ENCODE measurements at regions not wholly inside any gene's neighbourhood (a gene's known extent, or its start where the extent isn't known, plus 50 kb on each side); places are given as distances from the start of the nearest gene placed in this dataset.
"Not testable (repeated sequence)": the region's sequence is repeated elsewhere in the genome, so short reads cannot be mapped to it uniquely, and the experiment has no call there.

- no peak for DNase-seq
Measured at GRCh38 chr11:31956310-31956709, 134.6 kb upstream of the RCN1 start.

DNA sequence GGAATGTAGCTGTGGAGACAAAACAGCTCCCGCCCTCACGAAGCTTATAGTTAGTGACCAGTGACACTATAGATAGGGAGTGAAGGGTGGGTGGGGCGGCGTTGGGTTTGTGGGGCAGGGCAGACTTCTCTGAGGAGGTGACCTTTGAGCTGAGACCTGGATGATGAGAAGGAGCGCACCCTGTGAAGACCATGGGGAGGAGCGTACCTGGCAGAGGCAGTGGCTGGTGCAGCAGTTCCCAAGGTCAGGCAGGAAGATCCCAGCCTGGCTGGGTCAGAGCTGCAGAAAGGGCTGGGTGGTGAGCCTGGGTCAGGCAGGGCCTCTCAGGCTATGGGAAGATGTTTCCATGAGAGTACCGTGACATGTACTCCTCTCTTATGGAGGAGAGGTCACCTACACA lies 135.0 kb upstream of the RCN1 start:
- no peak for DNase-seq

DNA sequence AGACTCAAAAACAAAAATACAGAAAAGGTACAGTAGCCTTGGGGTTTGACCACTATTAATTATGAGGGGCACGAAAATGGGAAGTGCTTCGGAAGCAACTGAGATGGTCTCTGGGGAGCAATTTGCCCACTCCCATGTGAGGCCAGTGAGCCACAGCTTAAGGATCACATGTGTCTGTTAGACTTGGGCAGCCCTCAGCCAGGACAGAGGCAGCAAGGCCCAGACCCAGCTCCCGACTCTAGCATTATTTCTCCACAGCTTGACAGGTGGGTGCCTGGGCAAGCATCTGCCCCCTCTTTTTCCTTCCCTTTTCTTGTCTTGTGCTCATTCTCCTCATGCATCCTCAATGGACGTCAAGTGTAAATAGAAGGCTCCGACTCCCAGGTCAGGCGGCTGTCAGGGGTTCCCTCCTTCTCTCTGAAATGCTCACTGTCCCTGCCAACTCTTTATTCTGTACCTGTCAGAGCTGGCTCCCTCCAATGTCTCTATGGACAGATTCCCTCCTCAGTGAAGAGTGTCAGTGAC lies 137.0 kb upstream of the RCN1 start:
- DNase-seq, result no peak

DNA sequence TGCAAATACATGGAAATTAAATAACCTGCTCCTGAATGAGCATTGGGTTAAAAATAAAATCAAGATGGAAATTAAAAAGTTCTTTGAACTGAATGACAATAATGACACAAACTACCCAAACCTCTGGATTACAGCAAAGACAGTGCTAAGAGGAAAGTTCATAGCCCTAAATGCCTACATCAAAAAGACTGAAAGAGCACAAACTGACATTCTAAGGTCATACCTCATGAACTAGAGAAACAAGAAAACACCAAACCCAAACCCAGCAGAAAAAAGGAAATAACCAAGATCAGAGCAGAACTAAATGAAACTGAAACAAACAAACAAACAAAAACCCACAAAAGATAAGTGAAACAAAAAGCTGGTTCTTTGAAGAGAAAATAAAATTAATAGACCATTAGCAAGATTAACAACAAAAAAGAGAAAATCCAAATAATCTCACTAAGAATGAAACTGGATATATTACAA lies 138.6 kb upstream of the PAX6 start:
- not testable (repeated sequence) for DNase-seq

DNA sequence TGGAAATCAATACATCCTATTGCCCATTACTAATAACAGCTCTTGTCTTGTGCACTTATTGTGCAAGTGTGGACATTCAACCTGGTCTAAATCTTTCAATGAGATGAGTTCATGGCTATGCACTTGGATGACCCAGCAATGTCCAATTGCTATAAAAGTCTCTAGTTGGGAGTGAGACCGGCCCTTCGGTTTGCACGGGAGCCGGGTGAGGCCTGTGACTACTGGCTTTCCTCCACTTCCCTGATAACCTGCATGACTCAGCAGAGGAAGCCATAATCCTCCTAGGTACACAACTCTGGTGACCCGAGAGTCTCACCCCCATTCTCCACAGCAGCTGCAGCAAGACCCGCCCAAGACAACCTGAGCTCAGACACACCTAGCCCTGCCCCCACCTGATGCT lies 135.9 kb upstream of the PAX6 start:
- no peak for DNase-seq

DNA sequence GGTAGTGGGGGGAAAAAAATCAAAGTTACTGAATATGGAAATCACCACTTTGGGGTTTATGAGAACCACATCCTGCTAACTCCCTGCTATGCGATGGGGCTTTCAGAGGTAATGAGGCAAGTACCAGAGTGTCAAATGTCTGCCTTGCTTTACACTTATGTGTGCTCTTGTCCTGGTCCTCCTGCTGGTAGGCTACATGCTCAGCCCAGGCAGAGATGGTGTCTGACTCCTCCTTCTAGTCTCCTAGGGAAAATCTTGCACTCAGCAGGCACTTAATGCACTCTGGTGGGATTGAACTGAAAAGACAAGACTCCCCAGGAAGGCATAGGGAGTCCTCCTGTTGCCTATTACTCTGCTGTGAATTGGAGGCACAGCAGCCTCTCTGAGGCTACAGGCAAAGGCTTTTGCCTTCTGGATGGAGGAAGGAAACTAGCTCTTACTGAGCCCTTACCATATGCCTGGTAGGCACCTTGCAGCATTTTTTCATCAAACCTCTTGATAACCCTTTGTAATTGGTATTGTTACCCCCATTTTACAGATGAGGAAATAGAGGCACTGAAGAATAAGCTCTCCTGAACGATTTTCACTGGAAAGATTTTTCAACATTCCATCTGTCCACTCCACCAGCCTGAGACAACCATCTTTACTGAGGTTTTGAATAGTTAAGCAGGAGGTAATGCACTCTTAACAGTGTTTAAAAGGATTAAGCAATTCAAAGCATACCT lies 132.1 kb upstream of the PAX6 start:
- no peak for DNase-seq

GRCh38 chr11:31940371-31941037 lies 129.4 kb upstream of the PAX6 start:
- DNase-seq, result no peak

DNA sequence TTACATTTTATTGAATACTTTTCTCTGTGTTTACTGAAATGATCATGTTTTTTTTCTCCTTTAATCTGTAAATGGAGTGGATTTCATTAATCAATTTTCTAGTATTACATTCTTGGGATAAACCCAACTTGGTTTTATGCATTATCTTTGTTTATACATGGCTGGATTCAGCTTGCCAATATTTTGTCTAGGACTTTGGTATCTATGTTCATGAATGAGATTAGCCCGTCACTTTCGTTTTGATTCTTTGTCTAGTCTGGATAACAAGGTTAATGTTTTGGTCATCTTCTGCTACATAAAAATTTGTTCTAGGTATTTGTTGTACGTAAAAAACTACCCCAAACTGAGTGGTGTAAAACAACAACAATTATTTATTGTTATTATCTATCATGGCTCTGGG lies 127.9 kb upstream of the PAX6 start:
- DNase-seq, result no peak

GRCh38 chr11:31936312-31936711 lies 125.2 kb upstream of the PAX6 start:
- DNase-seq, result no peak

- DNase-seq, result no peak
Measured at GRCh38 chr11:31932879-31933278, 121.8 kb upstream of the PAX6 start.

DNA sequence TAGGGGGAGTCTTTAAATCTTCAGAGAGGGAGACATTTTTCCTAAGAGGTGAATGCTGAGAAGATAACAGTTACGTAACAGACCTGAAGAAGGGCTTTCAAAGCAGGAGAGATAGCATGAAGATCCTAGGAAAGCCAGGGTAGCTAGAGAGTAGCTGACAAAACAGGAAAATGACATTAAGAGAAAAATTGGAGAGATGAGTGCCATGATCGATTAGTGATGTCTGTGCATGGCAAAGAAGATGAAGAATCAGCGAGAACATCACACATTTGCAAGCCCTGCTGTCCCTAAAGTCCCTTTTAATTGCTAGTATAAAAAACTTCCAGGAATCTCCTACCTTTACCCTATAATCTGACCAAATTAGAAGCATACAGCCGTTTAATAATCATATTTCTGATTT lies 116.9 kb upstream of the PAX6 start:
- no peak for DNase-seq

DNA sequence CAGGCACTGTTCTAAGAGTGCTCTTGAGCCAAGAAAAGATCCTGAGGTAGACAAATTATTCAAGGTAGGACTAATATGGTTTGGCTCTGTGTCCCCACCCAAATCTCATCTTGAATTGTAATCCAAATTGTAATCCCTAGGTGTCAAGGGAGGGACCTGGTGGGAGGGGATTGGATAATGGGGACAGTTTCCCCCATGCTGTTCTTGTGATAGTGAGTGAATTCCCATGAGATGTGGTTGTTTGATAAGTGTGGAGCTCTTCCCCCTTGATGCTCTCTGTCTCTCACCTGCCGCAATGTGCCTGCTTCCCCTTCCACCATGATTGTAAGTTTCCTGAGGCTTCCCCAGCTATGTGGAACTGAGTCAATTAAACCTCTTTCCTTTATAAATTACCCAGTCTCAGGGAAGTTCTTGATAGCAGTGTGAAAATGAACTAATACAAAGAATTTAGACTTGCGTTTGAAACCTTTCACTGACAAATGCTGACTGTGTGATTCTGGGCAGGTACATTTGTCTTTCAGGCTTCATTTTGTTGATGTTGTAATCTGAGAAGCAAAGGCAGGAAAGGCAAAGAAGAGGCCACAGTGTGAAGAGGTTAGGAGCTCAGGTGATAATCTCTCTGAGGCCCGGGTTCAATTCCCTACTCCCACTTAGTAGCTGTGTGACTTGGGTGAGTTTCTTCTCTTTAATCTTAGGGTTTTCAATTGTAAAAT lies 115.8 kb upstream of the PAX6 start:
- no peak for DNase-seq

- DNase-seq, result no peak
Measured at GRCh38 chr11:31926106-31926505, 115.0 kb upstream of the PAX6 start.

- DNase-seq, result no peak
Measured at GRCh38 chr11:31922450-31922849, 111.3 kb upstream of the PAX6 start.

DNA sequence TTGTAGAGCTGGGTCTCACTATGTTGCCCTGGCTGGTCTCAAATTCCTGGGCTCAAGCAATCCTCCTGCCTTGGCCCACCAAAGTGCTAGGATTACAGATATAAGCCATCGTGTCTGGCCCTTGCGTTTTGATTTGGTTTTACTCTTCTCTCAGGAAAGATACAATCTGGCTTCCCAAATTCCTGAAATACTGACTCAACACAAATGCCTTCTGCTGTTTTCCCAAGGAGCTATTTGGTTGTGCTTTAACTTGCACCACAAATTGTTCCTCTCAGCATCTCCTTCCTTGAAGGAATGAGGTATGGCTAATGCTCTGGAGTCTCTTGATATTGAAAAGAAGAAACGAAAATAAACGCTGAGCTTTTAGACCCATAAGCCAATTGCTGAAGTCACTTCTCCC lies 110.0 kb upstream of the PAX6 start:
- no peak for DNase-seq

GRCh38 chr11:31919175-31919574 lies 108.1 kb upstream of the PAX6 start:
- no peak for DNase-seq

DNA sequence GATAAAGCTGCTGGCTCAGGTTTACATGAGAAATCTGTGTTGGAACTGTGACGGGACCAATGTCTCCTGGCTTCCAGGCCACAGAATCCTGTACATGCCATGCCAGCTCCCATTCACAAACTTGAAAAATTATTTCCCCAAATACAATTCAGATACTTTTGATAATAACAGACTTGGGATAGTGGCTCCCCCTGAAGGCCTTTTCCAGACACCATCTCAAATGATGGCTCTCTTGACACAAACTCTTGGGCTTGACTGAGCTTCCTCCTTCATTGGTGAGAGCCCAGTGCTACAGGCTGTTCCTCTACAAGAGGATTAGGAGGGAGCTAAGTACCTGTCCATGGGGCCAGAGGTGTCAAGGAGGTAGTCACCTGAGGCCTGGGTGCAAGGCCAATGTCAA lies 104.7 kb upstream of the PAX6 start:
- DNase-seq, result no peak

DNA sequence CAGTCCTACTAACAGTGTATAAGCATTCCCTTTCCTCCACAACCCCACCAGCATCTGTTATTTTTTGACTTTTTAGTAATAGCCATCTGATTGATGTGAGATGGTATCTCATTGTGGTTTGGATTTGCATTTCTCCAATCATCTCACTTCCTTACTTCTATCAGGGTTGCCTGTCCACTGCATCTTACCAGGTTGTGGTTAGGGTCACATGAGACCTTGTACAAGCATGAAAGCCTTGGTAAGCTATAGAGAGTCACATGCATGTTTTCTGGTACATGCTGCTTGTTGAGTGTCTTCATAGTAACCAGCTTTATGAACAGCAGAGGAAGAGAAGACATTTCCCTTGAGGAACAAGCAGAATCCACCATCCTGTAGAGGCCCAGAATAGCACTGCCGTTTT lies 102.9 kb upstream of the PAX6 start:
- DNase-seq, result no peak

DNA sequence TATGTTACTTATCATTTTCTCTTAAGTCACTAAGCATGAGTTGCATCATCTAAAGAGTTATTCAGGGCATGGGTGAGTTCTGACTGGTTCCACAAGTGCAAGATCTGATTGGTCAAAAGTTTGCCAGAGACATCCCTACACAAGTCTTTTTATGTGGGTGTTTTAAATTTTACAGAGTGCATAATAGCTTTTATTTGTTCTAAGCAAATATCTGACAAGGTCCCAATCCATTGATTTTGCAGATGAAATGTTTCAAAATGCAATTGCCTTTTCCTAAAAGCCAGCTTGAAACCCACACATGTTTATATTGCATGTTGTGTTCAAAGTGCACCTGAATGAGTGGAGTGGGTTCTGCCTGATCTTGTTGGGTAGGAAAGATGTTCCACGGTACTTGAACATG lies 101.7 kb upstream of the PAX6 start:
- DNase-seq, result no peak

GRCh38 chr11:31910950-31911576 lies 99.9 kb upstream of the PAX6 start:
- DNase-seq, result no peak

DNA sequence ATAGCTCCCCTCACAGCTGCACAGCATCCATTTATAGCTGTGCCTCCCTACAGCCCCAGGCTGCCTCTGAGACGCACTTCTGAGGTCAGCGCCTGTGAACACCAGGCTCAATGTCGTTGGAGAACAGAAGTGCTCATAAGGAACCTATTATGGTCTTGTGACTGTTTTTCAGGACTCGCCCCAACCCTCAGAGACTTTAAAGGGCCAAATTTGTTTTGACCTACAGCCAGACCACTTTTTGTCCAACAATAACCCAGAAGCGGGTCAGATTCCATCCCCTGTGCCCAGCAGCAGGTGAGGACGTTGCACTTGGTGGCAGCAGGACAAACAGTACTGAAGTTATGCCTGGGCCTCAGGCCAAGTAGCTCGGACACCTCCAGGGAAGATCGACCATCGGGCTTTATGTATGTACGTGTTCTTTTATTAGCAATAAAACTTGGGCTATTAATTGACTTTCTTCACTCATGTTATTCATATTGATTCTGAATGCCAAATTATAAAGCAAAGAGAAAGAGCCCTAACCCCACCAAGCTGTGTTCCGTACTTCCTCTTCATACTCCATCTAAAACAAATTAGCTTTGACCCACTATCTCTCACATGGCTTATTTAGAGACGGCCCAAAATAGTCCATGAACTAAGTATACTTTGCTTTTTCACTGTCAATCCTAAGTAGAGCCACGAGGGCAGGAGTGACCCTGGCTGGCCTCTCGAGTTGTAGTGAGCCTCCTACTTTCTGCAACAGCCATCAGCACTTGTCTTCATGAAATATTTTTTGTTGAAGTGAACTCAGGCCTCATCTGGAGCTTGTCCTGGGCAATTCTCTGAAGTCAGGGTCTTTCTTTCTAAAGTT lies 92.3 kb upstream of the PAX6 start:
- DNase-seq, result no peak

GRCh38 chr11:31902706-31903105 lies 91.6 kb upstream of the PAX6 start:
- no peak for DNase-seq

Measured in hippocampal formation (tissue), 2 donors.